Suprapubic skin (tissue), 4 donors: ENCODE measurements at regions not wholly inside any gene's neighbourhood (a gene's known extent, or its start where the extent isn't known, plus 50 kb on each side); places are given as distances from the start of the nearest gene placed in this dataset.
A peak's percentile ranks its signal among the peaks of the same experiment; 100 is the strongest.

Experiments used
- DNase-seq, 2 donors: peaks; one replicate each; pipeline ENCODE4 v3.0.0-alpha.2; 2019; ENCODE audit warnings: low spot score in 2 of 2
- H3K27ac ChIP-seq: fragments of 200-600 bp; sonication (generic); one replicate; pipeline ENCODE4 v1.5.1; 2019
- H3K27me3 ChIP-seq: fragments of 200-600 bp; sonication (generic); one replicate; pipeline ENCODE4 v1.5.1; 2019
- H3K36me3 ChIP-seq: fragments of 200-600 bp; sonication (generic); one replicate; pipeline ENCODE4 v1.5.1; 2019
- H3K4me1 ChIP-seq: fragments of 200-600 bp; sonication (generic); one replicate; pipeline ENCODE4 v1.5.1; 2019
- H3K4me3 ChIP-seq: fragments of 200-600 bp; sonication (generic); one replicate; pipeline ENCODE4 v1.5.1; 2019; ENCODE audit warnings: mild to moderate bottlenecking
- H3K9me3 ChIP-seq: fragments of 200-600 bp; sonication (generic); one replicate; pipeline ENCODE4 v1.5.1; 2019
- CTCF ChIP-seq, 2 donors: fragments of 200-600 bp in 1 of 2; fragments of 450-650 bp in 1 of 2; sonication (generic) in 1 of 2; IDR thresholded peaks; one replicate each; pipeline ENCODE4 v1.5.1; 2016 to 2019; ENCODE audit warnings: antibody characterized with exemption in 2 of 2, mild to moderate bottlenecking in 1 of 2, moderate library complexity in 1 of 2
- EP300 ChIP-seq: sonication (generic); formaldehyde crosslinking; IDR thresholded peaks from one replicate; pipeline ENCODE4 v1.6.1; 2017; ENCODE audit warnings: antibody characterized with exemption
- POLR2A ChIP-seq, 2 donors: fragments of 450-650 bp; IDR thresholded peaks; one replicate each; pipeline ENCODE4 v1.6.1; 2017; ENCODE audit warnings: antibody characterized with exemption in 2 of 2, mild to moderate bottlenecking in 2 of 2, moderate library complexity in 2 of 2
- POLR2AphosphoS5 ChIP-seq, 3 donors: sonication (generic); formaldehyde crosslinking; IDR thresholded peaks; one replicate each; pipeline ENCODE4 v1.6.1; 2017; ENCODE audit warnings: antibody characterized with exemption in 3 of 3
- WGBS: methylation state at CpG from one replicate; pipeline ENCODE4 v1.1.5; 2018; 5-methylcytosine and 5-hydroxymethylcytosine counted together

DNA sequence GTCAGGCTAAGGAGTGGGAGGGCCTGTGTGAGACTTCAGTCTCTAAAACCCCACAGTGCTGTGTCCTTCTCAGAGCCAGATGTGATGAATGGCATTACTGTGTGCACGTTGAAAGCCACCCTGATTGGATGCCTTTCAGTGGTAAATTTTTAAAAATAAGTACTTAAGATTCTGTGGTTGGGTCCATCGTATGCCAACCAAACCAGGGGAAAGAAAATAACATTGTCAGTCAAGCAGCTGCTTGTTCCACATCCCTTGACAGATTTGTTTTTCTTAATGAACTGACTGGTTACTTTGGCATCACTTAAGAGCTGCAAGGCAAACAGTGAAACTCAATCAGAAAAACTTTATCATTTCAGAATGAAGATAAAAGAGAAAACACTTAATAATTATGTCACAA is 334.0 kb upstream of the NT5E start:
- WGBS: 67% methylated on average over 2 of the region's 2 CpGs
- no peak for TF ChIP-seq POLR2A (IDR thresholded peaks at IDR 0.05)
- no peak for TF ChIP-seq POLR2AphosphoS5 (IDR thresholded peaks at IDR 0.05)
- no peak for TF ChIP-seq CTCF (IDR thresholded peaks at IDR 0.05)
- no peak for TF ChIP-seq EP300

DNA sequence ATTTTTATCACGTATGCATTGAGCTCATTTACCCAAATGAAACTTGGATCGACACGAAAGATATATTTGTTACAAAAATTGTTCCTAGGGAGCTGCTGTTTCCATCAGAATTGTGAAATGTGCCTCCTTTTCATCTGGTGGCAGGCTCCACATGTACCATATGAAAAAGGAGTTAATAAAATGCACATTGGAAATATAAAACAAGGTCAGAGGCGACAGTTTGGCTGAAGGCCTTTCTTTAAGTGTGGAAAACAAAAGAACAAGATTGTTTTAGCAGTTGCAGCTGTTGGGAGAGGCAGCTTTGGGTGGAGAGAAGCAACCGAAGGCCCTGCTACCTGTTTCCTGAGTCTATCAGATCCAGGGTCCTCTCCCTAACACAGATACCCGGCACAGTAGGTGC is 334.5 kb upstream of the NT5E start:
- no peaks in the 10 kb centered on the region for H3K9me3 ChIP-seq
- no peak overlapping the region for H3K4me3 ChIP-seq
- DNase-seq: no peak
- H3K27me3 ChIP-seq: no peaks in the 10 kb centered on the region
- TF ChIP-seq CTCF (IDR thresholded peaks at IDR 0.05) (no peak), POLR2AphosphoS5 (IDR thresholded peaks at IDR 0.05) (no peak), EP300 (no peak), POLR2A (IDR thresholded peaks at IDR 0.05) (no peak)
- H3K27ac ChIP-seq: no peak overlapping the region
- 57% methylated on average over 6 of the region's 6 CpGs for WGBS
- no peaks in the 10 kb centered on the region for H3K36me3 ChIP-seq
- H3K4me1 ChIP-seq: no peaks in the 10 kb centered on the region

More for the DNA sequence above, 334.0 kb upstream of the NT5E start:
- Histone ChIP-seq H3K36me3 (no peaks in the 10 kb centered on the region), H3K9me3 (no peaks in the 10 kb centered on the region), H3K27ac (no peak overlapping the region), H3K4me1 (no peaks in the 10 kb centered on the region), H3K27me3 (no peaks in the 10 kb centered on the region), H3K4me3 (no peak overlapping the region)
- no peak for DNase-seq

GRCh38 chr6:85114581-85114935 is 335.3 kb upstream of the NT5E start:
- H3K4me1 ChIP-seq: no peaks in the 10 kb centered on the region
- H3K27ac ChIP-seq: peak overlapping the region; percentile 10
- no peaks in the 10 kb centered on the region for H3K36me3 ChIP-seq
- H3K9me3 ChIP-seq: no peaks in the 10 kb centered on the region
- 65% methylated on average over 6 of the region's 6 CpGs for WGBS
- peak overlapping the region; percentile 30 for H3K4me3 ChIP-seq
- DNase-seq: no peak
- no peak for TF ChIP-seq CTCF (IDR thresholded peaks at IDR 0.05)
- no peak for TF ChIP-seq POLR2A (IDR thresholded peaks at IDR 0.05)
- TF ChIP-seq POLR2AphosphoS5 (IDR thresholded peaks at IDR 0.05): no peak
- no peak for TF ChIP-seq EP300
- no peaks in the 10 kb centered on the region for H3K27me3 ChIP-seq

DNA sequence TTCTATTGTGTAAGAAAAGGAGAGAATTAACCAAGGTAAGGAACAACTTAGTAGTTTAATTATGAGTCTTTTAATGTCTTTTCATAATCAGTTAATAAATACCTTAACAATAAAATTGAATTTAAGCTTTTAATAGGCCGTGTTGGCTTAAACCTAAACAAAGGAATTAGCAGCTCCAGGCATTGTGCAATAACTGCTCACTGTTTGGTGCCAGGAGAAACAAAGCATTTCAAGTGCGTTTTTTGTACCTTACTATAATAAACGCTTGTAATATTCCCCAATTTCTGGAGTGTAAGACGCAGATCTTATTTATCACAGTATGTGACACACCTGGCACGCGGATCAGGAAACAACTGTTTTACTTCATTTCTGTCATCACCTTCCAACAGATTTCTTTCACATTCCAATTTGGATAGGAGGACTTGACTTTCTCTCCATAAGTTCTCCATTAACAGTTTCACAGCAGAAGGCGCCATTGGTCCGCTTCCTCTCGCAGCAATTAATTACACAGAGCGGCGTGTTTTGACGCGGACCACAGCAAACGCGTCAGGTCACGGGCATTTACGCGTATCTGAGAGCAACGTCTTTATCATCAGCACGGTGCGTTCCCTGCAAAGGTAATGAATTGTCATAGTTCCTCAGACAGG is 335.8 kb upstream of the NT5E start:
- H3K36me3 ChIP-seq: no peaks in the 10 kb centered on the region
- H3K27me3 ChIP-seq: no peaks in the 10 kb centered on the region
- peak overlapping the region; percentile 10 for H3K27ac ChIP-seq
- no peaks in the 10 kb centered on the region for H3K9me3 ChIP-seq
- peak overlapping the region; percentile 30 for H3K4me3 ChIP-seq
- no peak for TF ChIP-seq POLR2AphosphoS5 (IDR thresholded peaks at IDR 0.05)
- TF ChIP-seq EP300: peak; percentile 94
- H3K4me1 ChIP-seq: no peaks in the 10 kb centered on the region
- 62% methylated on average over 21 of the region's 21 CpGs for WGBS
- no peak for DNase-seq

- H3K4me1 ChIP-seq: no peaks in the 10 kb centered on the region
- no peak for DNase-seq
- H3K4me3 ChIP-seq: no peak overlapping the region
- TF ChIP-seq POLR2AphosphoS5 (IDR thresholded peaks at IDR 0.05) (no peak), POLR2A (IDR thresholded peaks at IDR 0.05) (no peak), EP300 (no peak), CTCF (IDR thresholded peaks at IDR 0.05) (no peak)
- H3K27me3 ChIP-seq: no peaks in the 10 kb centered on the region
- WGBS: 76% methylated on average over 1 of the region's 1 CpG
- H3K9me3 ChIP-seq: no peaks in the 10 kb centered on the region
- no peaks in the 10 kb centered on the region for H3K36me3 ChIP-seq
- no peak overlapping the region for H3K27ac ChIP-seq
Observed at GRCh38 chr6:85112540-85112939, 337.3 kb upstream of the NT5E start.
